Thoracic aorta (tissue), 2 donors: ENCODE measurements at regions not wholly inside any gene's neighbourhood (a gene's known extent, or its start where the extent isn't known, plus 50 kb on each side); places are given as distances from the start of the nearest gene placed in this dataset.

Experiments used
- ATAC-seq: fragments of 150-250 bp; one replicate; pipeline ENCODE4 v1.8.0; 2017; ENCODE audit warnings: low read depth; ENCODE audit not compliant: insufficient number of reproducible peaks, low FRiP score
- DNase-seq: peaks from one replicate; pipeline ENCODE4 v3.0.0-alpha.2; 2020; ENCODE audit warnings: low spot score
- H3K27ac ChIP-seq, 2 donors: fragments of 200-600 bp; sonication (generic); 1 replicate in 1 of 2; 2 replicates in 1 of 2; pipeline ENCODE4 v1.5.1; 2016; ENCODE audit warnings: mild to moderate bottlenecking in 2 of 2, moderate library complexity in 2 of 2
- H3K27me3 ChIP-seq: fragments of 200-600 bp; sonication (generic); replicated peaks from 2 replicates; pipeline ENCODE4 v1.6.0; 2016; ENCODE audit warnings: mild to moderate bottlenecking; ENCODE audit not compliant: insufficient read depth
- H3K36me3 ChIP-seq: fragments of 200-600 bp; sonication (generic); one replicate; pipeline ENCODE4 v1.5.1; 2016
- H3K4me1 ChIP-seq, 2 donors: fragments of 200-600 bp; sonication (generic); 1 replicate in 1 of 2; 2 replicates in 1 of 2; pipeline versions ENCODE4 v1.5.1 to v1.6.0; 2016; ENCODE audit warnings: low read depth in 2 of 2, mild to moderate bottlenecking in 1 of 2; ENCODE audit not compliant: control insufficient read depth in 1 of 2
- H3K4me3 ChIP-seq: fragments of 200-600 bp; sonication (generic); 2 replicates; pipeline ENCODE4 v1.5.1; 2016; ENCODE audit warnings: mild to moderate bottlenecking
- H3K9me3 ChIP-seq: fragments of 200-600 bp; sonication (generic); 2 replicates; pipeline ENCODE4 v1.5.1; 2016
- CTCF ChIP-seq: fragments of 200-600 bp; sonication (generic); IDR thresholded peaks from one replicate; pipeline ENCODE4 v1.5.1; 2019; ENCODE audit warnings: antibody characterized with exemption

- no peak for TF ChIP-seq CTCF
- DNase-seq (no peak), ATAC-seq (no peak)
- H3K36me3 ChIP-seq, result no peaks in the 10 kb centered on the region
- no peaks in the 10 kb centered on the region for H3K9me3 ChIP-seq
- H3K27ac ChIP-seq, result no peak overlapping the region
- H3K27me3 ChIP-seq, result no peaks in the 10 kb centered on the region
- no peak overlapping the region for H3K4me3 ChIP-seq
- no peaks in the 10 kb centered on the region for H3K4me1 ChIP-seq
Observed at GRCh38 chr5:26647781-26648180, 390.6 kb downstream of the CDH9 start.

- Histone ChIP-seq H3K9me3 (no peaks in the 10 kb centered on the region), H3K27ac (no peak overlapping the region), H3K4me1 (no peaks in the 10 kb centered on the region), H3K36me3 (no peaks in the 10 kb centered on the region), H3K4me3 (no peak overlapping the region), H3K27me3 (no peaks in the 10 kb centered on the region)
- ATAC-seq (no peak), DNase-seq (no peak)
- no peak for TF ChIP-seq CTCF
Observed at GRCh38 chr5:26645659-26646058, 392.7 kb downstream of the CDH9 start.

GRCh38 chr5:26641492-26641891 lies 396.9 kb downstream of the CDH9 start:
- no peak overlapping the region for H3K27ac ChIP-seq
- H3K4me3 ChIP-seq, result no peak overlapping the region
- DNase-seq (no peak), ATAC-seq (no peak)
- no peaks in the 10 kb centered on the region for H3K9me3 ChIP-seq
- no peaks in the 10 kb centered on the region for H3K36me3 ChIP-seq
- TF ChIP-seq CTCF, result no peak
- H3K27me3 ChIP-seq, result no peaks in the 10 kb centered on the region
- no peaks in the 10 kb centered on the region for H3K4me1 ChIP-seq

GRCh38 chr5:26625099-26625498 lies 413.3 kb downstream of the CDH9 start:
- Histone ChIP-seq H3K27ac (no peak overlapping the region), H3K36me3 (no peaks in the 10 kb centered on the region), H3K27me3 (no peaks in the 10 kb centered on the region), H3K4me3 (no peak overlapping the region), H3K9me3 (no peaks in the 10 kb centered on the region), H3K4me1 (no peaks in the 10 kb centered on the region)
- DNase-seq (no peak), ATAC-seq (no peak)
- no peak for TF ChIP-seq CTCF

GRCh38 chr5:26622947-26623346 lies 415.4 kb downstream of the CDH9 start:
- Histone ChIP-seq H3K27me3 (no peaks in the 10 kb centered on the region), H3K4me1 (no peaks in the 10 kb centered on the region), H3K36me3 (no peaks in the 10 kb centered on the region), H3K4me3 (no peak overlapping the region), H3K9me3 (no peaks in the 10 kb centered on the region), H3K27ac (no peak overlapping the region)
- DNase-seq (no peak), ATAC-seq (no peak)
- TF ChIP-seq CTCF, result no peak
